SIG-M5 treated with dmso at 0.1 percent for 504 hours (cell line): ENCODE measurements at regions not wholly inside any gene's neighbourhood (a gene's known extent, or its start where the extent isn't known, plus 50 kb on each side); places are given as distances from the start of the nearest gene placed in this dataset.
A peak's percentile ranks its signal among the peaks of the same experiment; 100 is the strongest.
"Not testable (repeated sequence)": the region's sequence is repeated elsewhere in the genome, so short reads cannot be mapped to it uniquely, and the experiment has no call there.

ENCODE experiments used
- DNase-seq: peaks from one replicate; lab custom pipeline; 2025; ENCODE audit not compliant: unreplicated experiment; lab: John Stamatoyannopoulos, UW

- no peak for DNase-seq
Measured at GRCh38 chr6:93183531-93183972, 235.8 kb downstream of the EPHA7 start.

GRCh38 chr6:93182938-93183479, 236.3 kb downstream of the EPHA7 start:
- DNase-seq, result no peak

DNA sequence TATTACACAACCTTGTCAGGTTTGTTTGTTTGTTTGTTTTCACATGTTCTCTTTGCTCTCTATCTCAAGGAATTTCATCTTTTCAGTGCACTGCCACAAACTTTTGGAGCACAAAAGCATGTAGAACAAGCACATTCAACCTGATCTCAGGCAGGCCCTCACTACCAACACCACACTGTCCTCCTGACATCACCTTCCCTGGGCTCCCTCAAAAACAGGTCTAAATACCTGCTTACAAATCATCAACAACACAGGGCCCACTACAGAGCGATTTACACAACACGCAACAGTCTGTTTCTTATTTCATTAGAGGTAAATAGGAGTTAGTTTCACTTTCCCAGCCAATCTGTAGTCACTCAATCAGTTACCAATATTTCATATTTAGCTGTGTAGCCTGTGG, 241.4 kb downstream of the EPHA7 start:
- no peak for DNase-seq

DNA sequence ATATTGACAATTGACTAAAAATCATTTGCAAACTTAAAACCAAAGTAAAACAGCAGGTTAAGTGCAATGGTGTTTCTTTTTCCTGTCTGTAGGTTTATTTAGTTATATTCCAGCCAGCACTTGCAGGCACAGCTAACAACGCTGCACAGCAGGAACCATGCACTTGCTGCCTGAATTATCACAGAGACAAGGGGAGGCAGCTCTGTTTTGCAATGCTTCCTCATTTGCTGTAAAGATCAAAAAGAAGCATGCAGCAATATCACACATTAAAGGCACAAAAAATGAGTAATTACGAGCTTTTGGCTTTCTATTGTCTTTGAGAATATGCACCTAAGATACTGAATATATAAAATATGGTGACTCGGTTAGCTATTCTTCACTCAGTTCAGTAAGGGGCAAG, 241.9 kb downstream of the EPHA7 start:
- DNase-seq, result no peak

DNA sequence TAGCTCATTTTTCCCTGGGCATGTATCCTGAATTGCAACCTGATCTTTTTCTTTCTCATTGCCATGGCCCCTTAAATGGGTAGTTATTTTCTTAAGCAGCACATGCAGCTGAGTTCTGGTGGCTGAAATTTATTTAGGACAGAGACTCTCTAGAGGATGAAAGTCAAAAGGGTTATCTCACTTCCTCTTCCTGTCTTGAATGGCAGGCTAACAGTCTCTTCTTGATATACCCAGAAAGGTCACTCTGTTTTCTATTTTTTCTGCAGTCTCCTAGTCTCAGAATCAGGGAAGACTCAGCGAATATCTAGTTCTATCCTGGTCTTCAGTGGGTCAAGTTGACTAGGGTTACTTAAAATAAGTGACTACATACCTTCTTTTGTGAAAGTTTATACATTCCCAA, 243.3 kb downstream of the EPHA7 start:
- DNase-seq, result peak; percentile 12

- not testable (repeated sequence) for DNase-seq
Measured at GRCh38 chr6:93173573-93173972, 245.8 kb downstream of the EPHA7 start.

DNA sequence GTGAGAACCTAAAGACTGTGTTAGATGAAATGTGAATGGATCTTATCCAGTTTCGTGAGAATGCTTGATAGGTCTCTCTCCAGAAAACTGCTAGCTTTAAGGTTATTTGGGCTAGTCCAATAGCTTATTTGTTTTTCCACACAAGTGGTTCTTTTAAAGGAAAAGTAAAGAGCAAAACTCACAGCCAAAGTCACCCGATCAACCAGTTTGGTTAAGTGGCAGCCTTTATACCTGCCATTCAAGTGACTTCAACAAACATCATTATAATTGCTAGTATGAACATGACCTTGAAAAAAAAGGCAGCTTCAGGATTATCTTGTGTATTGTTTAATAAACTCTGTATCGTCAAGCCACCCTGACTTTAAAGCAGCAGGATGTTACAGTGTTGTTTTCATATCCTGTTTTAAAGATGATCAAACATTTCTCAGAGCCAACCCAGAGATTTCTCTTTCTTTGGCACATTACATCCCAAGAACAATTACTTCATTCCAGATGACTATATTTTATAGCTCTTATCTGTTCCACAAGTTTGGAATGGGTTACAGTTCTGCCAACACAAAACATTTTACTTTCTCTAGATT, 253.4 kb downstream of the EPHA7 start:
- peak; percentile 14 for DNase-seq

DNA sequence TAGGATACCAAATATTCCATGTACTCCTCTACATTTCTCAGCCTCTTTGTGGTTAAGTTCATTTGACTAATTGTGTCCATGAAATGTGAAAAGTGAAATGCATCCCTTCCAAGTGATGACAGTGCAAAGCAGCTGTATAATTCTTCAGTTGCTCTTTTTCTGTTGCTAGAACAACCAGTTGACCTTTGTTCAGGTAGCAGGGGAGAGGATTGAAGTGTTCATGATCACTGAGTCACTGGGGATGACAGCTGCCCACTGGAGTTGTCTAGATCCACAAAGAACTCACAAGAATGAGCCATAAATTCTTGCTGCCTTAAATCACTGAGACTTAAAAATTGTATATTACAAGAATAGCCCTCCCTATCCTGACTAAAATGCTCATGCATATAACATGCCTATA, 254.6 kb downstream of the EPHA7 start:
- no peak for DNase-seq

GRCh38 chr6:93163146-93163545, 256.2 kb downstream of the EPHA7 start:
- DNase-seq, result no peak

DNA sequence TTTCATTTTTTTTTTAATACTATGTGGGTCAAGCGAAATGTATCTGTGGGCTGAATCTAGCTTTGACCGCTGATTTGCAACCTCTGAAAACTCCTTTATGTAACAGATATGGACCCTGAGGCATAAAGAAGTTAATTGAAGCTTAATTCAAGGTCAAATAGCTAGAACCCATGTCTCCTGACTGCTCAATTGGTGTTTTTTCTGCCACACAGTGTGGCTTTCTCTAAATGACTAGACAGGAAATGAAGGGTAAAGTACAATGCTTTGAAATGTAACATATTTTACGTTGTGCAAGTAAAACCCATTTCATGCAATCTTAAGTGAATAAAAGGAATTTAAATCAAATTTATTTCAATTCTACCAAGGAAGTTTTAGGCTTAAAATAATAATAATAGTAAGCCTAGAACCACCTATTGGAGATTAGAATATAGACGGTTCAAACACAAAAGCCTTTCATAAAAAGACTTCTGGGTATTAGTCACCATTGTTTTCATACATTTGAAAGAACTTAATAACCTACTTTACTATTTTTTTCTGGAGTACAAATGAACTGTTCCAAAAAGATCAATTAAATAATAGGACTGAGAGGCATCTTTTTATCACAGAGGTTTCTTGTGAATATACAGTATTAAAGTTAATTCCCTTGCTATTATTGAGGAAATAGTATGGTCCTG, 279.8 kb downstream of the EPHA7 start:
- DNase-seq, result no peak

GRCh38 chr6:93136111-93136510, 283.2 kb downstream of the EPHA7 start:
- no peak for DNase-seq

DNA sequence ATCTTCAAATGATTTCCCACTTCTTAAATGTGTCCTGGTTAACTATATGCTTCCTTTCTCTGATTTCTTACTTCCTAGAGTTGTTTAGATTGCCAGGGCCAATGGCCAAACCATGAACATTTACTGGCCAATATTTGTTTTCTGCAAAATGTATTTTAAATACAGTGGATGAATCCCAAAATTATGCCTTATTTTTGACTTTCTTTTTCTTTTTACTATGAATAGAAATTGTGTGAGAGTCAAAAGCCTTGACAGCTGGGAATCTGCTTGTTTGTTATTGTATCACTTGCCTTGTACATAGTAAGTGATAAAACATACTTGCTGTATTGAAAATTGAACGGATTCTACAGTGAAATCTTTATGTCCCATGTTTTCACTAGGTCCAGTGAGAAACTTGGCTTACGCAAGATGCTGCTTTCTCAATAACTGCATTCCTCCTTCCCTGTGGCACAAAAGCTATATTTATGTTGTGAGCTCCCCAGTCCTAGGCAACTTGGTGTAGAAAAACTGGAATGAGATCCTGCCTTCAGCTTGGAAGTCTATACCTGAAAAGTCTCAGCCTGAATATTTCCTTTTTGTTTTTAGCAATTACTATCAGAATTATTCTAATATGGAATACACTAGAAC, 295.2 kb downstream of the EPHA7 start:
- DNase-seq, result no peak

- no peak for DNase-seq
Measured at GRCh38 chr6:93123585-93123984, 295.8 kb downstream of the EPHA7 start.

DNA sequence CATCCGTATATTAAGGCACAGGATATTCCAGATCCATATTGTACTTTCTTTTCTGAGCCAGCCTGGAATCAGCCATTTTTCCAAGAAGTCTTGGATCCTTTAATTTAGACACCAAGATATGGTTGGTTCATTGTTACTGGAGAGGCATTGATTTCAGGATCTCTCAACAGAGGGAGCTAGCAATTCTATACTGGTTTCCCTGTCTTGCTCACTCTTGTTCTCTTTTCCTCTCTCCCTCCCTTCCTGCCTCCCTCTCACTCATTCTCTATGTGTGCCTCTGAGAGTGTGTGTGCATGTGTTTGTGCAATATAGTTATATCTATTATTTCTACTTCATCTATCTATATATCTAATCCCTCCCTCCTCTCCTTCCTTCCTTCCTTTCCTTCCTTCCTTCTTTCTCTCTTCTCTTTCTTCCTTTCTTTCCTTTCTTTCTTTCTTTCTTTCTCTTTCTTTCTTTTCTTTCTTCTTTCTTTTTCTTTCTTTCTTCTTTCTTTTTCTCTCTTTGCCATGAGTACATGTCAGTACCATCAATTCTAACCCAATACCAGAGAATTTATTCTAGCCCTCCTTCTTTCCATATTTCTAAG, 299.1 kb downstream of the EPHA7 start:
- DNase-seq, result no peak

DNA sequence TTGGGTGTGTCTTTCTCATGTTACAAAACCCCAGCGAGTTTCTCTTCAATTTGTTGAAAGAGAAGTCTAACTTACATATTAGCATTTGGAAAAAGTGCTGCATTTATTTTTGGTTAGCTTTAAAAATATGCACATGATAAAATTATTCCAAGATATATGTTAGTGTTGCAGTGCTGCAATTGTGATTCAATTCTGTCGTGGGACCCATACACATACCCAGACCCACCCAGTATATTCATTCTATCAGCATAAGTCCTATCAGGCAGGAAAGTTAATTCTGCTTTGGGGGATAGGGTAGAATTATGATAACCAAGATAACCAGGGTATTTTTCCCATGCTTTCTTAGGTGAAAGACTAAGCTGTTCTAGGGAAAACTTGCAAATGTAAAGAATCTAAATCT, 313.5 kb downstream of the EPHA7 start:
- no peak for DNase-seq

DNA sequence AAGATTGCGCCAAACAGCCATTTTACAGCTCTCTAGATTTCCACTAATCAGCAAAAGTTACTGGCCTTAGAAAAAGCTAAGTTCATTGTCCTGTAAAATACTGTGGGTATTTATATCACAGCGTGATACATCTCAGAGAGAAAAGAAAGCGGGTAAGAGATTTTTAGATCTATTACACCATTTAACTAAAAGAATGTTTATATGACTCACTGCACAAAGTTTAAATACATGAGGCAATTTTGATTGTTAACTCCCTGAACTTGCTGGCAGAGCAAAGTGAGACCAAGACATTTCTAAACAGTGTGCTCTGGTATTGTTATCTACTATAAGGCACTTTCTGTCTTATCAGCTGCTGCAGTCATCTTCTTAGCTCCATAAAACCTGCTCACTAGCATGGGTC, 314.3 kb downstream of the EPHA7 start:
- no peak for DNase-seq

- no peak for DNase-seq
Measured at GRCh38 chr6:93104195-93104817, 315.1 kb downstream of the EPHA7 start.

- no peak for DNase-seq
Measured at GRCh38 chr6:93088621-93089501, 330.5 kb downstream of the EPHA7 start.

- no peak for DNase-seq
Measured at GRCh38 chr6:93087606-93088005, 331.8 kb downstream of the EPHA7 start.

DNA sequence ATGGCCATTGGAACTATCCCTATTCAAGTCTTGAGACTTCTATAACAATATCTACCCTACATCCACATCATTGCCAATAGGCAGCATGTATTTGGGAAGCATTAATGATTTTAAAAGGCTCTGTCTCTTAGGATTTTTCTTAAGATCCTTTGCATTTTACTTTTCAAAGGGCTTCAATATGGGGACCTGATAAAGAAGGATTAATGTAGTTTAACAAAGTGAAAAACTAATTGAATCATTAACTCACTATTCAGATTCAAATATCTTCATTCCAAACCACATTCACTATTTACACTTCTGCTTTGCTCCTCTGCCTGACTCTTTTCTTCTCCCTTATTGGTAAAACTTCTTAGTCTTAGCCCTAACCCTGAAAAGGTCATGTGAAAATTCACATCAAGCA, 333.0 kb downstream of the EPHA7 start:
- DNase-seq, result no peak
